DND-41 (cell line): ENCODE measurements at regions not wholly inside any gene's neighbourhood (a gene's known extent, or its start where the extent isn't known, plus 50 kb on each side); places are given as distances from the start of the nearest gene placed in this dataset.

Experiments
- ATAC-seq: fragments of 200-7000 bp; cut with Tn5 transposase; 3 replicates; pipeline ENCODE4 v1.9.1; 2021; ENCODE audit warnings: low read depth; ENCODE audit not compliant: insufficient read depth
- DNase-seq: peaks from one replicate; pipeline ENCODE4 v3.0.0-alpha.2; 2020
- H2AFZ ChIP-seq: 2 replicates; pipeline ENCODE4 v1.6.0; 2012; ENCODE audit warnings: low read depth, low read length
- H3K27ac ChIP-seq: 2 replicates; pipeline ENCODE4 v1.5.1; 2012; ENCODE audit warnings: low read length, inconsistent platforms
- H3K27me3 ChIP-seq: fragments of 200-600 bp; sonication (generic); 2 replicates; pipeline ENCODE4 v1.6.0; 2012; ENCODE audit warnings: low read length, mild to moderate bottlenecking, inconsistent platforms; ENCODE audit not compliant: insufficient read depth, poor library complexity
- H3K36me3 ChIP-seq: 2 replicates; pipeline ENCODE4 v1.5.1; 2012; ENCODE audit warnings: low read length, inconsistent platforms; ENCODE audit not compliant: insufficient read depth
- H3K4me1 ChIP-seq: 2 replicates; pipeline ENCODE4 v1.5.1; 2012; ENCODE audit warnings: mild to moderate bottlenecking, low read length; ENCODE audit not compliant: insufficient read depth
- H3K4me2 ChIP-seq: 2 replicates; pipeline ENCODE4 v1.6.0; 2012; ENCODE audit warnings: mild to moderate bottlenecking, moderate library complexity, low read length, inconsistent platforms; ENCODE audit not compliant: insufficient read depth
- H3K4me3 ChIP-seq, 2 experiments: fragments of 200-600 bp in 1 of 2; shearing (Covaris generic) in 1 of 2; 2 replicates each; pipeline ENCODE4 v1.5.1; 2012 to 2016; ENCODE audit warnings: inconsistent platforms in 2 of 2, low read length in 2 of 2, mild to moderate bottlenecking in 2 of 2, low read depth in 1 of 2, moderate library complexity in 1 of 2
- H3K79me2 ChIP-seq: 2 replicates; pipeline ENCODE4 v1.6.0; 2012; ENCODE audit warnings: low read length, inconsistent platforms; ENCODE audit not compliant: insufficient read depth
- H3K9ac ChIP-seq: 2 replicates; pipeline ENCODE4 v1.6.0; 2012; ENCODE audit warnings: low read depth, mild to moderate bottlenecking, inconsistent platforms, low read length, moderate library complexity
- H3K9me3 ChIP-seq: 2 replicates; pipeline ENCODE4 v1.5.1; 2012; ENCODE audit warnings: low read length, moderate library complexity, mild to moderate bottlenecking, inconsistent platforms; ENCODE audit not compliant: insufficient read depth, severe bottlenecking
- H4K20me1 ChIP-seq: 2 replicates; pipeline ENCODE4 v1.6.0; 2012; ENCODE audit warnings: low read length; ENCODE audit not compliant: insufficient read depth
- EZH2 ChIP-seq: IDR thresholded peaks from 3 replicates; pipeline ENCODE4 v1.6.1; 2012; ENCODE audit warnings: borderline replicate concordance, low read depth, mild to moderate bottlenecking, moderate library complexity, low read length, inconsistent platforms; ENCODE audit not compliant: severe bottlenecking
- TF ChIP-seq, protein P1 (sequence below): IDR thresholded peaks from 2 replicates; pipeline ENCODE4 v1.5.1; 2012; ENCODE audit warnings: borderline replicate concordance, low read length, moderate library complexity, mild to moderate bottlenecking; ENCODE audit not compliant: poor library complexity, severe bottlenecking; ENCODE audit errors: extremely low read depth

DNA sequence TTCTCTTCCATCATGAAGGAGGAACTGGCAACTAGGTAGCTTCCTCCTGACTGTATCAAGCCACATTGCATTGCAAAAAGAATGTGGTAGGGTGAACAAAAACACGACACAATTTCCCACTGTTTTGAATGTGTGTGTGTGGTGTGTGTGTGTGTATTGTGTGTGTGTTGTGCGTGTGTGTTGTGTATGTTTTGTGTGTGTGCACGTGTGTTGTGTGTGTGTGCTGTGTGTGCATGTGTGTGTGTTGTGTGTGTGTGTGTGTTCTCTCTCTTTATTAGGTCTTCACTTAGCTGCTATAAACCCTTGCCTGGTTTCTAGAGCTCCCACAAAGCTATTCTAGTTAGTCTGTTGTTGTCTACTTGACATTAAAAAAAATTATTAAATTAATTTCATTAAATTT, 550.0 kb upstream of the GYPC start:
- H3K79me2 ChIP-seq: no peaks in the 10 kb centered on the region
- H3K4me3 ChIP-seq: no peak overlapping the region
- H4K20me1 ChIP-seq: no peaks in the 10 kb centered on the region
- no peak overlapping the region for H3K9ac ChIP-seq
- no peaks in the 10 kb centered on the region for H3K27me3 ChIP-seq
- no peaks in the 10 kb centered on the region for H3K36me3 ChIP-seq
- TF ChIP-seq, protein P1, sequence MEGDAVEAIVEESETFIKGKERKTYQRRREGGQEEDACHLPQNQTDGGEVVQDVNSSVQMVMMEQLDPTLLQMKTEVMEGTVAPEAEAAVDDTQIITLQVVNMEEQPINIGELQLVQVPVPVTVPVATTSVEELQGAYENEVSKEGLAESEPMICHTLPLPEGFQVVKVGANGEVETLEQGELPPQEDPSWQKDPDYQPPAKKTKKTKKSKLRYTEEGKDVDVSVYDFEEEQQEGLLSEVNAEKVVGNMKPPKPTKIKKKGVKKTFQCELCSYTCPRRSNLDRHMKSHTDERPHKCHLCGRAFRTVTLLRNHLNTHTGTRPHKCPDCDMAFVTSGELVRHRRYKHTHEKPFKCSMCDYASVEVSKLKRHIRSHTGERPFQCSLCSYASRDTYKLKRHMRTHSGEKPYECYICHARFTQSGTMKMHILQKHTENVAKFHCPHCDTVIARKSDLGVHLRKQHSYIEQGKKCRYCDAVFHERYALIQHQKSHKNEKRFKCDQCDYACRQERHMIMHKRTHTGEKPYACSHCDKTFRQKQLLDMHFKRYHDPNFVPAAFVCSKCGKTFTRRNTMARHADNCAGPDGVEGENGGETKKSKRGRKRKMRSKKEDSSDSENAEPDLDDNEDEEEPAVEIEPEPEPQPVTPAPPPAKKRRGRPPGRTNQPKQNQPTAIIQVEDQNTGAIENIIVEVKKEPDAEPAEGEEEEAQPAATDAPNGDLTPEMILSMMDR: no peak
- TF ChIP-seq EZH2: no peak
- no peak for DNase-seq
- no peaks in the 10 kb centered on the region for H3K9me3 ChIP-seq
- H2AFZ ChIP-seq: no peak overlapping the region
- no peak overlapping the region for H3K4me2 ChIP-seq
- H3K4me1 ChIP-seq: no peaks in the 10 kb centered on the region
- no peak for ATAC-seq
- H3K27ac ChIP-seq: no peak overlapping the region

DNA sequence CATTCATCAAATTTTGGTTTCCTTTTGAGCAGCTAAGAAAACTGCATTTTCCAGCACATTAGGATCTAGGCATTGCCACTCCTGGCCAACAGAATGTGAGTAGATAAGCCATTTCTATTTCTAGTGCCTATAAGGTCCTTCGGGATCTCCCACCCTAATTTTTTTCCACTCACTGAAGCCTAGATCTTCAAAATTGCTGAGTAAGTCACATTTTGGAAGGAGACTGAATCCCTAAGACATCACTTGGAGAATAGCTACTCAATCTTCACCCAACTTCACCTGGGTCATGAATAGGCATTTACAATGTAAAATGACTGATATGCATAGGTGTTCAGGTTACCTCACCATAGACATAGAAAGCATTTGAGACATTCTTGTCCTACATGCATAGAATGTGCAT, 548.1 kb upstream of the GYPC start:
- Histone ChIP-seq H3K4me3 (no peak overlapping the region), H3K9ac (no peak overlapping the region), H4K20me1 (no peaks in the 10 kb centered on the region), H3K4me2 (no peak overlapping the region), H3K79me2 (no peaks in the 10 kb centered on the region), H3K27ac (no peak overlapping the region), H2AFZ (no peak overlapping the region), H3K9me3 (no peaks in the 10 kb centered on the region), H3K27me3 (no peaks in the 10 kb centered on the region), H3K4me1 (no peaks in the 10 kb centered on the region), H3K36me3 (no peaks in the 10 kb centered on the region)
- no peak for TF ChIP-seq EZH2
- TF ChIP-seq, protein P1: no peak
- no peak for DNase-seq
- ATAC-seq: no peak

DNA sequence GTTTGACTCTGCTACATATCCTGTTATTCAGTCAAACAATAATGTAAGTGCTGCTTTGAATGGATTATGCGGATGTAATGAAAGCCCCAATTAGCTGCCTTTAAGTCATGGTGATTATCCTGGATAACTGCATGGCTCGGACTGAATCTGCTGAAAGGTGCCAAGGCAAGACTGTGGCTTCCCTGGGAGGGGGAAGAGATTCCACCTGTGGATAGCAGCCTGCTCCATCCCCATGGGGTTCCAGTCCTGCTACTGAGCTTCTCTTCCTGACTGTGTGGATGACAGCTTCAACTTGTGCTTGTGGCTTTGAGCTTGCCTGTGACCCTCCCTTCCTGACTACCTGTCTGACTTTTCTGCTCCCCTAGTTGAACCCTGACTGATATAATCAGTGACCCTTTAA, 540.0 kb upstream of the GYPC start:
- Histone ChIP-seq H3K79me2 (no peaks in the 10 kb centered on the region), H4K20me1 (no peaks in the 10 kb centered on the region), H3K9ac (no peak overlapping the region), H3K27ac (no peak overlapping the region), H3K4me3 (no peak overlapping the region), H2AFZ (no peak overlapping the region), H3K27me3 (no peaks in the 10 kb centered on the region), H3K4me1 (no peaks in the 10 kb centered on the region), H3K36me3 (no peaks in the 10 kb centered on the region), H3K4me2 (no peak overlapping the region), H3K9me3 (no peaks in the 10 kb centered on the region)
- DNase-seq (no peak), ATAC-seq (no peak)
- no peak for TF ChIP-seq EZH2
- TF ChIP-seq, protein P1: no peak

GRCh38 chr2:126117886-126118285, 538.1 kb upstream of the GYPC start:
- Histone ChIP-seq H3K4me1 (no peaks in the 10 kb centered on the region), H3K27me3 (no peaks in the 10 kb centered on the region), H3K9me3 (no peaks in the 10 kb centered on the region), H3K9ac (no peak overlapping the region), H3K4me3 (no peak overlapping the region), H3K79me2 (no peaks in the 10 kb centered on the region), H3K36me3 (no peaks in the 10 kb centered on the region), H4K20me1 (no peaks in the 10 kb centered on the region), H3K27ac (no peak overlapping the region), H2AFZ (no peak overlapping the region), H3K4me2 (no peak overlapping the region)
- DNase-seq (no peak), ATAC-seq (no peak)
- no peak for TF ChIP-seq EZH2
- TF ChIP-seq, protein P1: no peak
